ENCODE measurements at regions not wholly inside any gene's neighbourhood (a gene's known extent, or its start where the extent isn't known, plus 50 kb on each side); places are given as distances from the start of the nearest gene placed in this dataset.
"Not testable (repeated sequence)": the region's sequence is repeated elsewhere in the genome, so short reads cannot be mapped to it uniquely, and the experiment has no call there.

- no peak for FAIRE-seq
Observed at GRCh38 chr5:120092649-120093048, 371.5 kb upstream of the PRR16 start.

GRCh38 chr5:120093178-120093577 lies 370.9 kb upstream of the PRR16 start:
- no peak for FAIRE-seq

GRCh38 chr5:120096413-120096812 lies 367.7 kb upstream of the PRR16 start:
- FAIRE-seq = no peak

GRCh38 chr5:120098426-120098825 lies 365.7 kb upstream of the PRR16 start:
- FAIRE-seq = no peak

GRCh38 chr5:120098902-120099535 lies 365.1 kb upstream of the PRR16 start:
- FAIRE-seq = no peak

GRCh38 chr5:120101771-120102170 lies 362.3 kb upstream of the PRR16 start:
- FAIRE-seq = no peak

GRCh38 chr5:120103495-120103894 lies 360.6 kb upstream of the PRR16 start:
- no peak for FAIRE-seq

- no peak for FAIRE-seq
Observed at GRCh38 chr5:120106912-120107525, 357.1 kb upstream of the PRR16 start.

GRCh38 chr5:120108586-120109248 lies 355.4 kb upstream of the PRR16 start:
- FAIRE-seq = no peak

- FAIRE-seq = no peak
Observed at GRCh38 chr5:120122703-120123102, 341.4 kb upstream of the PRR16 start.

GRCh38 chr5:120124031-120124430 lies 340.1 kb upstream of the PRR16 start:
- no peak for FAIRE-seq

GRCh38 chr5:120124961-120125360 lies 339.1 kb upstream of the PRR16 start:
- FAIRE-seq = no peak

- FAIRE-seq = not testable (repeated sequence)
Observed at GRCh38 chr5:120132347-120132746, 331.8 kb upstream of the PRR16 start.

- no peak for FAIRE-seq
Observed at GRCh38 chr5:120134944-120135343, 329.2 kb upstream of the PRR16 start.

GRCh38 chr5:120137582-120137981 lies 326.5 kb upstream of the PRR16 start:
- no peak for FAIRE-seq

- no peak for FAIRE-seq
Observed at GRCh38 chr5:120139039-120139438, 325.1 kb upstream of the PRR16 start.

- no peak for FAIRE-seq
Observed at GRCh38 chr5:120140501-120140900, 323.6 kb upstream of the PRR16 start.

GRCh38 chr5:120141076-120141475 lies 323.0 kb upstream of the PRR16 start:
- FAIRE-seq = no peak

GRCh38 chr5:120146787-120147186 lies 317.3 kb upstream of the PRR16 start:
- FAIRE-seq = no peak

- FAIRE-seq = not testable (repeated sequence)
Observed at GRCh38 chr5:120147911-120148310, 316.2 kb upstream of the PRR16 start.

GRCh38 chr5:120150770-120151169 lies 313.3 kb upstream of the PRR16 start:
- FAIRE-seq = no peak

- FAIRE-seq = no peak
Observed at GRCh38 chr5:120151181-120151580, 312.9 kb upstream of the PRR16 start.

- no peak for FAIRE-seq
Observed at GRCh38 chr5:120151825-120152224, 312.3 kb upstream of the PRR16 start.

GRCh38 chr5:120152472-120152871 lies 311.6 kb upstream of the PRR16 start:
- FAIRE-seq = no peak
